NCI-H1694 treated with DMSO at 0.1 percent for 48 hours (cell line): ENCODE measurements at regions not wholly inside any gene's neighbourhood (a gene's known extent, or its start where the extent isn't known, plus 50 kb on each side); places are given as distances from the start of the nearest gene placed in this dataset.
"Not testable (repeated sequence)": the region's sequence is repeated elsewhere in the genome, so short reads cannot be mapped to it uniquely, and the experiment has no call there.

Experiments used
- DNase-seq: peaks from one replicate; lab custom pipeline; 2025; lab: John Stamatoyannopoulos, UW

DNA sequence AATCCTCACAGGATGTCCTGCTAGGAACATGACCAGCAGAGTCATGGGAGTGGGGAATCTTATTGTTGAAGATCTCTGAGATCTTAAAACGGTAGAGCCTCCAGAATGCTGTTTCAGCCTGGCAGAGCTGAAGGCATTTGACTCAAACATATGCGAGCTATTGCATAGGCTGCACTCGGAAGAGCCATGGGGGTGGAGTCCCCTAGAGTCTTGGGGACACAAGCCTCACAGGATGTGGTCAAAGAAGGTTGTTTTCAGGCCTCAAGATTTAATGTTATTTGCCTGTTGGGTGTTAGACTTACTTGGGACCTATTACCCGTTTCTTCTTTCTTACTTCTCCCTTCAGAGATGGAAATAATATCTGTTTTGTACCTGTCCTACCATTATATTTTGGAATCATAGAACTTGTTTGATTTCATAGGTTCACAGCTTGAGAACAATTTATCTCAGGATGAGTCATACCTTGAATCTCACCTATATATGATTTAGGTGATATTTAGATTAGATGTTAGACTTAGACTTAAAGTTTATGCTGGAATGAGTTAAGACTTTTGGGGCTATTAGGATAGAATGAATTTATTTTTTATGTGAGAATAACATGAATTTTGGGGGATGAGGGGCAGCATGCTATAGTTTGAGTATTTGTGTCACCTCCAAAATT, 172.2 kb upstream of the ATP2B1 start:
- no peak for DNase-seq

DNA sequence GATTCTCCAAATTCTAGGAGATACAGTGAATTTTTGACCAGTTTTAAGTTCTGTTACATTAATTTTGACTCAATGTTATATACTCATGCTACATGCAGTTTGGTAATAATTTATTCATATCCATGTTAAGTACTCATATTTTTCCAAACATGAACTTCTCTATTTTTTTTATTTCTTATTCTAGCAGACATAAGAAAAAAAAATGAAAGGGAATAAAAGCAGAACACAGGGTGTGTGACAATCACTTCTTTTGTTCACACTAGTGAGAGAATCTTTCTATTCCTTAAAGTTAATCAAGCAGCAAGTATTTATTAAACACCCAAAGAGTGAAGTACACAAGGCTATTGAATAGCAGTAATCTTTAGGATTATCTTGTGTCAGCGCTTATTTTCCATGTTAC, 171.1 kb upstream of the ATP2B1 start:
- no peak for DNase-seq

DNA sequence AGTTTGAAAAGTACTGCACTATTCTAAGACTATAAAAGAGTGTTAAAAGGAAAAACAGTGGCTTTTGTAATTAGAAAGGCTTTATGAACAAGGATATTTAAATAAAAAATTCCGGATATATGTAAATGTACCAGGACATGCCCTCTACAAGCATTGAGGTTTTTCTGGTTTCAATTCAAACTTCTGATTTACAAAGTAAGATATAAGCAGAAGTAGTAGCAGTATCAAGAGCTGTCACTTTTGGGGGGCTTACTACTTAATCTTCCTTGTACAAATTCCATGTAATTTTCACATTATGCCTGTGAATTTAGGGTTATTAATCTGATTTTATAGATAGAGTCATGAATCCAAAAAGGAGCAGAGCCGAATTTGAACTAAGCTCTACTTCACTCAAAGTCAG, 170.3 kb upstream of the ATP2B1 start:
- DNase-seq = no peak

DNA sequence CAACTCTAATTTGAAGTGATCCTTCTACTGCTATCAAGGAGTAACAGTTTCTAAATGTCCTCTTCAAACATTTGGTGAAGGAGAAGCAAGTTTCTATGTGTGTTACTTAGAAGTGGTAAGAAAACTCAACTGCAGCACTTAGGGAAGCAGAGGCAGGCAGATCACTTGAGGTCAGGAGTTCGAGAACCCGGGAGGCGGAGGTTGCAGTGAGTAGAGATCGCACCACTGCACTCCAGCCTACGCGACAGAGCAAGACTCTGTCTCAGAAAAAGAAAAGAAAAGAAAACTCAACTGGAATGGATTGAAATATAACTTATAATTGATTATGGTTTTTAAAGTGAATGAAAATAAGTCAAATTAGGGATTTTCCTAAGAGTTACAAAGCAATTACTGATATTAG, 169.7 kb upstream of the ATP2B1 start:
- DNase-seq = no peak

DNA sequence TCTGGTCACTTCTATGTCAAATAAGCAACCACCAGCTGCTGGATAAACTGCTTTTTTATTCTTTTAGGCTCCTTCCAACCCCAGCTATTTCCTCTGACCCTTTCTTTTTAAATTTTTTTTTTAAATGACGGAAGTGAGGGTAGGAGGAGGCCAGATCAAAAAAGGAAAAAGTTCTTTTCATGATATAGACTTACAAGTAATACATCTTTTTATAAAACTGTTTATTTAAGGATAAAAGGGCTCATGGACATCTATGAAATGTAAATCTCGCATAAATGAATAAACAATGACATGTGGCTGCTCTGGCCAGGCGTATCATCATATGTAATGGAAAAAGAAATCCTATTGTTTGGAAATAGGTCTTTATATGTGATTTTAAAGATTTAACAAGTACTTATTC, 169.0 kb upstream of the ATP2B1 start:
- no peak for DNase-seq

DNA sequence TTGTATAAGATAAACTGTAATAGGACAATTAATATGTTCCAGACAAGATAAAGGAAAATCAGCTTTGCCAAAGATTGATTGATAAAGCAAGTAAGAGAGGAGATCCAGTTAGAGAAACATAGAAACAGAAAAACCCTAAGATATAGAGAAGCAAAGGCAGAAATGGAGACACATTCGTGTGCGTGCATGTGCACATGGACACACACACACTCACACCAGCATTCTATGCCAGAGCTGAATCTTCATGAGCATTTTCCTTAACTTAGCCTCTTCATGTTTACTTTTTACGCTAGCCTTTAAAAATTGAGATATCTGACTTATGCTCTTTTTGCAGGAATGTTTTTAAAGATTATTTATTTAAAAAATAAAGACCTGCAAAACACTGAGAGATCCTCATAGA, 168.5 kb upstream of the ATP2B1 start:
- no peak for DNase-seq

DNA sequence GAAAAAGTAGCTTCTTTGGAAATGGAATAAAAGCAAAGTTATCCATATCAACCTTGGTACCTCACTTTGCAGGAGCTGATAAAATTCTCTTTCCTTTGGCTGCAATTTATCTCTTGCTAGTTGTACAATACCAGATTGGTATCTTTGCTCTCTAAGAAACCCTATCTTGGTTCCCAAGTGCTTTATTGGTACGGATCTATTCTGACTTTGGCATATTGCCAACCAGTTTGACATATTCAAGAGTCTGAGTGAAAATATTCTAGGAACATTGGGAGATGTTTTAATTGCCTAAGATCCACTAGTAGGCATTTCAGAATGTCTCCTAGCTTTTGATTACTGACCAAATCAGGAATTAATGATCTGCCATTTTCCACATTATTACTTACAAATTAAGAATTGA, 167.2 kb upstream of the ATP2B1 start:
- DNase-seq = no peak

DNA sequence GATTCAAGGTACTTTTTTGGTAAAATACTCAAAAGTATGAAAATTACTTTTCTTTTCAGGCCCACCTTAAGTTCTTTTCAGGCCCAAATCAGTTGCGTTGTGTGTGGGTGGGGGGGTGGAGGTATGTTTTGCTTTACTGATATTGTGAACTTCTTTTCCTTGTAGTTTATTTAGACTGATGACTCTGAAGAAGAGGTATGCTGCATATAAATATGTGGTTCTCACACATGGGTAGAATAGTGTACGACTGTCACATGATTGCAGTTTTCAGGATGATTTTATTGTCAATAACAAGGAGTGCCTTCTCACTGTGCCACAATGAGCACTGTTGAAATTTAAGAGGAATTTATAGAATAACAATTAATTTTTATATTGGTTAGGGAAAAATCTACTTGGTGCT, 166.6 kb upstream of the ATP2B1 start:
- DNase-seq = no peak

DNA sequence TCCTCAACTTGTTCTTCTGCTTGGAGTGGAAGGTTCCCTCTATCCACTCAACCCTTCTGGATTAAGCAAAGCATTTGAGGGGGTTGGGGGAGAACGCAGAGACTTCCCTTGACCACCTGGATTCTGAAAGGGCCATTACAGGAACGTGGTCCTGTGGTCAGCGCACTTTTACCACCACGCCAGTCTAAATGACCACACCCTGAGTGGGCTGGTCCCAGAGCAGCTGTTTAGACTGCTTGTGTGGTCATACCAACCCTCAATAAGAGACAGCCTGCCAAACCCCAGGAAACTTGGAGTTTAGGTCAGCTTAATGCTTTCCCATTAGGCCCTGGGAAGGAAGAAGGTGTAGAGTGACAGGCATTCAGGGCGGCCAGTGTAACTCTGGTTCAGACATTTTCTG, 165.5 kb upstream of the ATP2B1 start:
- DNase-seq = no peak

DNA sequence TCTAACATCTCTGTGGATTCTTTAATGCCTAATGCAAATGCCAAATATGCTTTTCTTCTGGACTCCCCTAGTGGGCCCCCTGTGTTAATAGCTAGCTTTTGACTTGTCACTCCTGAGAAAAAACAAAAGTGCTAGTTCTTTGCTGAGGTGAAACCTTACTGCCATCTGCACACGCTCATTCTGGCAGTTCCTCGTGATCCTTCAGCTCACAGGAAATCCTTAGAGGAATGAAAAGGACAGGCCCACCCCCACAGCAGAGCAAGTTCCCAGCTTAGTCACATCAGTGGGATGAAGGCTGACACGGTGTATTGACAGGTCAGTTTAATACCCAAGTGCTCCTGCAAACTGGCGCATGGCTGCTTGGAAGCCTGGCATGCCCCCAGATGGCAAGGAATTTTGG, 165.1 kb upstream of the ATP2B1 start:
- no peak for DNase-seq

DNA sequence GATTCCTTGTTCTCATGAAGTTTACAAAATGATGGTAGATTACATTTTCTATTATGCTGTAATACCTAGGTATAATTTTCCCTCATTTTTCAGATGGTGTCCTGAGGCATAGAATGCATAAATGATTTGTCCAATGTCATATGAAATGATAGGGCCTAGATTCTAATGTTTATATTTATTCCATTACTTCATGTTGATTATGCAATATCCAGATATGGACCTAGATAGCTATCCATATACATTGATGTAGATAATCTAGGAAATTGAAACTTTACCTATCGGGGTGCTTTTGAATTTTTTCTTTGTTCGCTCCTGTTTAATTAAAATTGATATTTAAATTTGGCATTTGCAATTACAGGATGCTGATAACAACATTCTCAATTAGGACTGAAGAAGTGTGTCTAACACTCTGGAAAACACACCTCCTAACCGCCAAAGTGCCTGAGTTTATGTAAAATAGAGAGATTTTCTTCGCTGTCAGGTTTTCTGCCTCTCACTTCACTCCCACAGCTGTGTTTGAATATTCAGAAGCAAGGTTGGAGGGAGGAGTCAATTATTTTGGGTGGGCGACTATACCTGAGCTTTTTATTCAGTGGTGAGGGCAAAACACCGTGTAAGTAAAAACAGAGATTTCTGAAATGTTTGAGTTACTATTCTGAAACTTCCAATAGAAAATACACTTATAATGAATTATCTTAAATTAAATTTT, 164.4 kb upstream of the ATP2B1 start:
- no peak for DNase-seq

DNA sequence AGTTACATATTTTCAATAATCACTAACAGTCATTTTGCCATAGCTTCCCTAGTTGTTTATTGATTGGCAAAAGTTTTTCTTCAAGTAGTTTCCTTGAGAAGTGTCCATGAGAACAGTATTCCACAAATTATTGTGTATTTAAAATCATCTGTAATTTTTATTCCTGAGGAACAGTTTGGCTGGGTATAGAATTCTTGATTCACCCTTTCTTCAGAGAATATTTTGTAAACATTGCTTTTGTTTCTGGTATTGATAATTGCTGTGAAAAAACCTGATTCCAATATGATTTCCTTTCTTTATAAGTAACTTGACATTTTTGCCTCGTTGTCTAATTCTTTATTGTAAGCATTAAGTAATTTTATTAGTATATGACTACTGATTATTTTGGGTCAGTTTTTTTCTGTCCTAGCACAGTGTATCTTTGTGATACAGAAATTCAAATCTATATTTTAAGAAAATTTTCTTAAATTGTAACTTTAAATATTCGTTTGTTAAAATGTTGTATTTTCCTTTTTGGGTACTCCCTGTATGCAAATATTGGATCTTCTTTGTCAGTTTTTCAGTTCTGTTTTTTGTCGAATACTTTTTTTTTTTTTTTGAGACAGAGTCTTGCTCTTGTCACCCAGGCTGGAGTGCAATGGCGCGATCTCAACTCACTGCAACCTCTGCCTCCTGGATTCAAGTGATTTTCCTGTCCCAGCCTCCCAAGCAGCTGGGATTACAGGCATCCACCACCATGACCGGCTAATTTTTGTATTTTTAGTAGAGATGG, 162.0 kb upstream of the ATP2B1 start:
- no peak for DNase-seq

DNA sequence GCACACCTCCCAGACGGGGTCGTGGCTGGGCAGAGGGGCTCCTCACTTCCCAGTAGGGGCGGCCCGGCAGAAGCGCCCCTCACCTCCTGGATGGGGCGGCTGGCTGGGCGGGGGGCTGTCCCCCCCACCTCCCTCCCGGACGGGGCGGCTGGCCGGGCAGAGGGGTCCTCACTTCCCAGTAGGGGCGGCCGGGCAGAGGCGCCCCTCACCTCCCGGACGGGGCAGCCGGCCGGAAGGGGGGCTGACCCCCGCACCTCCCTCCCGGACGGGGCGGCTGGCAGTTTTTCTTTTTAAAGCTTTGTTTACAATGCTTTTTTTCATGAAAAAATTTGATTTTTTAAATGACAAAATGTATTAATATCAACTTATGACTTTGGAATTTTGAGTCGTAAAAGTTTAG, 159.0 kb upstream of the ATP2B1 start:
- not testable (repeated sequence) for DNase-seq

DNA sequence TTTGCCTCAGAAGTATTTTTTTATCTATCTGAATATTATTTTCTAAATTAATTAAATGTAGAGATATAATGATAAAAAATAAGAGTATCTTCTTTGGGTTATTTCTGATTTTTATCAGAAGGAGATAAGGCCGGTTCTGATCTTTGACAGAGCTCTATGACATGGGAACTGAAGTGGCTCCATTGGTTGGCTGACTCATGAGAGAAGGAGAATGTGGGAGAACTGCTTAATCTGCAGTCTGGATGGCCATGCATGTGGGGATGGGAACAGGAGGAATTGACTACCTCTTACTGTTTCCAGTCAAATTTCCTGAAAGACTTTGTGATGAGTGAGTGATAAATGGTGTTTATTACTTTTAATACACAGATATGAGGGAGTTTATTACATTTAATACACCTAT, 155.8 kb upstream of the ATP2B1 start:
- DNase-seq = no peak

DNA sequence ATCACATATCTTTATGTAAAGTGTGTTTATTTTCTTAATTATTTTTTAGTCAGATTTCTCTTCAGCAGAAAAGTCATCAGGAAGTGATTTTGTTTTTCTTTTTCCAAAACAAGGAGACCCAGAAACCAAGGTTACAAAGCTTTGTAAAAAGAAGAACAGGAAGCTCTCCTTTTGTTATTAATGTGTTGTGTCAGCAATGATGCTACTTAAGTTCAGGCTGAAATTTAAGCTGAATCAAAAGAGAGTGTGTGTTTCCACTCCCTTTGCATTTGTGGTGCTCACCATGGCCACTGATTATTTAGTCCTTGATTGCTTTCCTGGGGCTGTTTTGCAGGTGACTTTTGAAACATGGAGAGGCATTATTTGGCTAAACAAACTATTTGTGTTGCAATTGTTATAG, 155.3 kb upstream of the ATP2B1 start:
- no peak for DNase-seq

DNA sequence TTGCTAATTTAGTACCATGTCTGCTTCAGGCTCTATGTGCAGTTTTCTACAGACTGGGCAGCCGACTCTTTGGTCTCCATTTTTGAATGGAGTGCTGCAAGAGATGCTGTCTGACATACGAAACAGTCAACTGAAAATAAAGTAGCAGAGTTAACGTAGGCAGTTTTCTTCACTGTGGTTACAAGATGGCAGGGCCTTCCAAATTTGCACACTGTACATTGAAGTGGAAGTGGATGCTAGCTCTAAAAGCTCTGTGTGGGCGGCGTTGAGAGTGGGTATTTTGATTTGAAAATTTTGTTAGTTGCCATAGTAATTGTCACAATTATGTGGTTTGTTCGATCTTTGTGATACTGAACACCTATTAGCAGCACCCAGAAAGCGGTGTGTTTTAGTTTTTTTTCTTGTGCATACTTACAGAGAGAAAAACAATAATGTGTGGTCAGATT, 154.9 kb upstream of the ATP2B1 start:
- no peak for DNase-seq

DNA sequence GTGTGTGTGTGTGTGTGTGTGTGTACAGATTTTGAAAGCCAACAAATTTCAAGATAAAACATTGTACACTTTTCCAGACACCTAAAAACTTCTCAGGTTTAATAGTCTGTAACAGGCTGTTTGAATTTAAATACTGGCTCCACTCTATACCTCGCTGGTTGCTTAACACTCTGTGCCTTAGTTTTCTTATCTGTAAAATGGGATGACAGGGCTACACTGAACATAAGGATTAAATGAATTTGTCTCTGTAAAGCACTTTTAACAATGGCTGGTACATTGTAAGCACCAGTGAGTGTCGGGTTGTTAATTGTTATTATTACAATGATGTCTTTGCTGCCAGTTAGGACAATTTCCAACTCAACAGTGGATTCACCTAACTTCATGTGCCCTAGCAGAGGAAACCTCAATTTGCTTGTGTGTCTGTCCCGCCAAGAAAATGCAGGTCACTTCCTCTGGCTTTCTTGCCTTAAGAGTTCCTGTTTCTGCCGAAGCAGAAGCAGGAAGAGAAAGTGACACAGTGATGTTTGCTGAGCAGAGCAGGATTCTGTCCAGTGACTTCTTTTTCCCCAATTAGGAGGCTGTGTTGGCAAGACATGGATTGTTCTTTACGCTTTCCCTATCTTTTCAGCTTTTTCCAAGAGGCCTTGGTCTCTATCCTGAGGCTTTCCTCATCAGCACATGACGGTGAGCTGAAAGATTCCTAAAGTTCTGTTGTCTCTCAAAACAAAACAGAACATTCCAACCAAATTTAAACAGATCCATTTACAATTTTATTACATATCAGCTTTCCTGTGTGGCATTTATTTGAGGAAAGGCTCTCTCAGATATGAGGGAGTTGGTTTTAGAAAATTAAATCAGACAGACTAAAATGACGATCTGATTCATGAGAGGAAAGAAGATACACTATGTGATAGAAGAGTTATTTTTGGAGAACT, 154.1 kb upstream of the ATP2B1 start:
- no peak for DNase-seq

DNA sequence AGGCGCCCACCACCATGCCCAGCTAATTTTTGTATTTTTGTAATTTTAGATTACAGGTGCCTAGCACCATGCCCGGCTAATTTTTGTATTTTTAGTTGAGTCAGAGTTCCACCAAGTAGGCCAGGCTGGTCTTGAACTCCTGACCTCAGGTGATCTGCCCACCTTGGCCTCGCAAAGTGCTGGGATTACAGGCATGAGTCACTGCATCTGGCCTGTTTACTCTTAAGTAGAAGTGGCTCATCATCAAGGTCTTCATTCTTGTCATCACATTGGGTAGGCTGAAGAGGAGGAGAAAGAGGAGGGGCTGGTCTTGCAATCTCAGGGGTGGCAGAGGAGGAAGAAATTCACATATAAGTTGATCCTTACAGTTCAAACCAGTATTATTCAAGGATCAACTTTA, 152.4 kb upstream of the ATP2B1 start:
- no peak for DNase-seq

DNA sequence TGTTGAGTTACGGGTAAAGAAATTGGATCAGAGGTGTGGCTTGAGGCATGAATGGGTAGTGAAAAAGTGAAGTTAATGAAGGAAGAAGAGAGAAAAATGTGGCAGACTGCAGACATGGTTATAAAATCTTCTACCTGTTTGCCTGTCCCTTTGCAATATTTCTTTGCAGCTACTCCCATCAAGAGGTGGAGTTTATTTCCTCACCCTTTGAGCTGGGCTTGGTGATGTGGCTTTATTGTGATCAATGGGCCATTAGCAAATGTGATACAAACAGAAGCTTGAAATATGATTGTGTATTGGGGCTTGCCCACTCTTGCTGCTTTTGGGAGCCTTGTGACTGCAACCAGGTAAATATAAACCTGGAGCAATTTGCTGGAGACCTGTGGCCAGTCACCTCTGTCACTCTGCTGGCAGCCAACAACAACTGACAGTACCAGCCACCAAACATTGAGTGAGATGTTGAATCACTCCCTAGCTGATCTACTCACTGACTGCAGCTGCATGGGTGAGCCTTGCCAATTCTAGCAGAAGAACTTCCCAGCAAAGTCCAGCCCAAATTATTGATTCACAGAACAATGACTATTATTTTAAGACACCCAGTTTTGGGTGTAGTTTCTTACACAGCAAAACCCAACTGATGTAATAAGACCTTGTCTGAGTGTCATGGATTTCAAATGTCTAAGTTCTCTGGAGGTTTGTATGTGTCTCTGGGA, 151.0 kb upstream of the ATP2B1 start:
- DNase-seq = no peak

DNA sequence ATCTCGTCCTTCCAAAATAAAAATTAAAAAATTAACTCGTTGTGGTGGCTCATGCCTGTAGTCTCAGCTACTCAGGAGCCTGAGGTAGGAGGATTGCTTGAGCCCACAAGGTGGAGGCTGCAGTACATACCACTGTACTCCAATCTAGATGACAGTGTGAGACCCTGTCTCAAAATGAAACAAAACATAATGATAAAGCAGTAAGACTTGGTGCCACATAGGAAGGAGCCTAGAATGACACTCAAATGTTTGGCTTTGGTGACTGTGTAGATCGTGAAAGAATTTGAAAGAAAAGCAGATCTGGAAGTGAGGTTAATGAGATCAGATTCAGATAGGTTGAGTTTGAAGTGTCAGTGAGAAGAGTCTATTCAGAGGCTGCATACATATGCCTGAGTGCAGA, 150.1 kb upstream of the ATP2B1 start:
- DNase-seq = no peak

DNA sequence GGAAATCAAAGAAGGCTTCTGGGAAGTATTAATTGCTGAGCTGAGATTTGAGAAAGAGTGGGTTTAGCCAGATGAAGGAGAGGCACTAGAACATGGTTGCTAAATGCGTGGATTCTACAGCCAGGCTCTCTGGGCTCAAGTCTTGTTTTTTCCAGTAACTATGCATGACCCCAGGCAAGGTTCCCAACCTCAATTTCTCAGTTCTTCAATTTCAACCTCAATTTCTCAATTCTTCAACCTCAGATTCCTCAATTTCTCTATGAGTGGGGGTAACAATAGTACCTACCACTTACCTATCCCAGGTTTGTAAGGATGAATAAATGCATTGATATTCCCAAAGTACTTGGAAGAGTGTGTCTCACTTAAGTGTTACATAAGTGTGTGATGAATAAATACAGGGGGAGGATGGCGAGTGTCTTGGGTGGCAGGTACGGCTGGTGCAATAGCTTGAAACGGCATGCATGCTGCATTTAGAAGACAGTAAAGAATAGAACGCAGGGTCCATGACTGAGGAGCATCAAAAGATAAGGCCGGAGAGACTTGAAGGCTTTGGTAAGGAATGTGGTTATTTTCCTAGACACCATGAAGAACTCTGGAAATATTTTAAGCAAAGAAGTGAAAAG, 149.1 kb upstream of the ATP2B1 start:
- DNase-seq = no peak
